Testis (tissue), 2 donors: ENCODE measurements at regions not wholly inside any gene's neighbourhood (a gene's known extent, or its start where the extent isn't known, plus 50 kb on each side); places are given as distances from the start of the nearest gene placed in this dataset.

ENCODE experiments used
- DNase-seq: peaks from one replicate; pipeline ENCODE4 v3.0.0-alpha.2; 2019
- H3K27ac ChIP-seq, 2 donors: fragments of 200-600 bp; sonication (generic); one replicate each; pipeline ENCODE4 v1.5.1; 2019
- H3K27me3 ChIP-seq: fragments of 200-600 bp; sonication (generic); one replicate; pipeline ENCODE4 v1.5.1; 2019
- H3K36me3 ChIP-seq: fragments of 200-600 bp; sonication (generic); one replicate; pipeline ENCODE4 v1.5.1; 2017; ENCODE audit warnings: low read depth; ENCODE audit errors: missing control alignments
- H3K4me1 ChIP-seq: fragments of 200-600 bp; sonication (generic); one replicate; pipeline ENCODE4 v1.5.1; 2019
- H3K4me3 ChIP-seq, 2 donors: fragments of 200-600 bp; sonication (generic); one replicate each; pipeline ENCODE4 v1.5.1; 2017 to 2019
- H3K9me3 ChIP-seq: fragments of 200-600 bp; sonication (generic); one replicate; pipeline ENCODE4 v1.5.1; 2017
- CTCF ChIP-seq, 3 experiments: fragments of 450-650 bp in 2 of 3; fragments of 200-600 bp in 1 of 3; sonication (generic) in 1 of 3; IDR thresholded peaks; one replicate each; pipeline ENCODE4 v1.5.1; 2016 to 2019; ENCODE audit warnings: antibody characterized with exemption in 3 of 3, mild to moderate bottlenecking in 2 of 3, moderate library complexity in 1 of 3
- POLR2A ChIP-seq: fragments of 450-650 bp; IDR thresholded peaks from one replicate; pipeline ENCODE4 v1.6.1; 2017; ENCODE audit warnings: antibody characterized with exemption, mild to moderate bottlenecking, moderate library complexity
- WGBS, 2 donors: methylation state at CpG; one replicate each; pipeline ENCODE4 v1.1.5; 2018; 5-methylcytosine and 5-hydroxymethylcytosine counted together
- intact Hi-C: fragments of 100-400 bp; cut with DNase I; formaldehyde crosslinking; loops from one replicate; pipeline ENCODE4 v1.15.1; 2023; ENCODE audit warnings: low total_unique reads

DNA sequence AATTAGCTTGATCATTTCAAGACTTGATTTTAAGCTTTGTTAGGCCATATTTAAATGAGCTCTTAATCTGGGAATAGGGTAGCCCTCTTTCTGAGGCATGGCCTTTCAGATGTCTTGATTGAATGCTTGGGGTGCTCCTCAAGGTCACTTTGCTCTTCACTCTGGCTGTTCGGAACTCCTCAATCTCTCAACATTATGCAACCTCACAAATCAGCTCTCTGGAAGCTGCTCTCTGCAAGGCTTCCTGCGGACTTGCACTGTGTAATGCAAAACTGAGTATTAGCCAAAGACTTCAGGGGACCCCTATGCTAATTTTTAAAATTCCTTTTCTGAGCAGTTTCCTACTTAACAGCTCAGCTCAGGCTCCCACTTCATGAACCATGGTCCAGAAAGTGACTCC lies 398.3 kb downstream of the PRDM5 start:
- Histone ChIP-seq H3K27ac (no peak overlapping the region), H3K4me3 (no peak overlapping the region), H3K36me3 (no peaks in the 10 kb centered on the region), H3K9me3 (no peaks in the 10 kb centered on the region), H3K27me3 (no peaks in the 10 kb centered on the region), H3K4me1 (no peaks in the 10 kb centered on the region)
- TF ChIP-seq POLR2A (no peak), CTCF (IDR thresholded peaks at IDR 0.05) (no peak)
- intact Hi-C loops: no loop called here
- DNase-seq: no peak
- WGBS, 2 donors: 62 to 80% methylated on average over 2 of the region's 2 CpGs

- no peak overlapping the region for H3K27ac ChIP-seq
- H3K4me3 ChIP-seq: no peak overlapping the region
- H3K36me3 ChIP-seq: no peaks in the 10 kb centered on the region
- no peaks in the 10 kb centered on the region for H3K4me1 ChIP-seq
- no peaks in the 10 kb centered on the region for H3K27me3 ChIP-seq
- 84 to 93% methylated on average over 2 of the region's 2 CpGs for WGBS, 2 donors
- TF ChIP-seq POLR2A: no peak
- no peak for TF ChIP-seq CTCF (IDR thresholded peaks at IDR 0.05)
- no peak for DNase-seq
- intact Hi-C loops: no loop called here
- no peaks in the 10 kb centered on the region for H3K9me3 ChIP-seq
Measured at GRCh38 chr4:120520761-120521160, 401.8 kb downstream of the PRDM5 start.

DNA sequence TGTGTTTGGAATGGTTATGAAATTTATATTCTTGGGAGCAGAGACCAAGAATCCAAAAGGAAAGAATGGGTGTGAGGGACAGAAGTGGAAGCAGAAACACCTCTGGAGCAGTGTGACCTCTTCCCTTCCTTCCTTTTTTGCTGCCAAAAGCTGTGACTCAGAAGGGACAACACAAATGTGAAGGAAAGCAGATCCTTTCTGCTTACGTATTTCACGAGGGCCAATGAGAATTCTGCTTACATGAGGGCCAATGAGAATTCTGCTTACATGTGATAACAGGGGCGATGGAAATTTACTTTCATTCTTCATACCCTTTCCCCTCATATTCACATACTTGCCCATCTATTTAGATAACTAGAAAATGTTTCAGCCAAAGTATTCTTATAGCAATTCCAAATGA lies 404.6 kb downstream of the PRDM5 start:
- no peaks in the 10 kb centered on the region for H3K4me1 ChIP-seq
- peak overlapping the region in 1 of 2 donors; percentile 4 for H3K4me3 ChIP-seq
- no peaks in the 10 kb centered on the region for H3K36me3 ChIP-seq
- H3K27me3 ChIP-seq: no peaks in the 10 kb centered on the region
- intact Hi-C loops: no loop called here
- TF ChIP-seq POLR2A (no peak), CTCF (IDR thresholded peaks at IDR 0.05) (no peak)
- no peak overlapping the region for H3K27ac ChIP-seq
- peak; percentile 46 for DNase-seq
- 58 to 66% methylated on average over 3 of the region's 3 CpGs for WGBS, 2 donors
- no peaks in the 10 kb centered on the region for H3K9me3 ChIP-seq

- TF ChIP-seq POLR2A (no peak), CTCF (IDR thresholded peaks at IDR 0.05) (no peak)
- no peak overlapping the region for H3K4me3 ChIP-seq
- H3K36me3 ChIP-seq: no peaks in the 10 kb centered on the region
- no peak for DNase-seq
- intact Hi-C loops: no loop called here
- no peaks in the 10 kb centered on the region for H3K9me3 ChIP-seq
- no peaks in the 10 kb centered on the region for H3K27me3 ChIP-seq
- WGBS, 2 donors: 80 to 100% methylated on average over 1 of the region's 1 CpG
- H3K27ac ChIP-seq: no peak overlapping the region
- H3K4me1 ChIP-seq: no peaks in the 10 kb centered on the region
Measured at GRCh38 chr4:120509719-120510118, 412.8 kb downstream of the PRDM5 start.

GRCh38 chr4:120509222-120509621 lies 413.3 kb downstream of the PRDM5 start:
- Histone ChIP-seq H3K27ac (no peak overlapping the region), H3K4me3 (no peak overlapping the region), H3K4me1 (no peaks in the 10 kb centered on the region), H3K36me3 (no peaks in the 10 kb centered on the region), H3K9me3 (no peaks in the 10 kb centered on the region), H3K27me3 (no peaks in the 10 kb centered on the region)
- no peak for DNase-seq
- intact Hi-C loops: no loop called here
- TF ChIP-seq POLR2A: no peak
- no peak for TF ChIP-seq CTCF (IDR thresholded peaks at IDR 0.05)
- 52% methylated on average over 4 of the region's 4 CpGs; no CpG with 5 or more reads in 1 of the 2 donors for WGBS, 2 donors
